ENCODE measurements at regions not wholly inside any gene's neighbourhood (a gene's known extent, or its start where the extent isn't known, plus 50 kb on each side); places are given as distances from the start of the nearest gene placed in this dataset.

- TF ChIP-seq CTCF (conservative IDR thresholded peaks at IDR 0.05; ENCODE audit: low read depth, low read length) (no peak), EZH2 (IDR thresholded peaks at IDR 0.05; ENCODE audit: low read length, unreplicated experiment) (no peak), EZH2phosphoT487 (IDR thresholded peaks at IDR 0.05; ENCODE audit: borderline replicate concordance, low read length) (no peak)
Measured at GRCh38 chr6:4603291-4603690, 172.9 kb upstream of the CDYL start.
